ENCODE measurements at regions not wholly inside any gene's neighbourhood (a gene's known extent, or its start where the extent isn't known, plus 50 kb on each side); places are given as distances from the start of the nearest gene placed in this dataset.
"Not testable (repeated sequence)": the region's sequence is repeated elsewhere in the genome, so short reads cannot be mapped to it uniquely, and the experiment has no call there.

- H3K27ac Mint-ChIP-seq; POLR2A ChIA-PET; DNase-seq; intact Hi-C loops (cut with DNase I, micrococcal nuclease); H3K27me3 Mint-ChIP-seq; H3K36me3 Mint-ChIP-seq (ENCODE audit: low read depth); H3K9me3 Mint-ChIP-seq (ENCODE audit: low read depth); ATAC-seq; CTCF ChIA-PET; H3K4me1 Mint-ChIP-seq; H3K4me3 Mint-ChIP-seq: not testable (repeated sequence)
These were observed 558.1 kb downstream of the CD109 start for GRCh38 chr6:74254147-74254546.

- no peak for ATAC-seq
- H3K4me3 Mint-ChIP-seq: no peak overlapping the region
These were observed 557.3 kb downstream of the CD109 start for GRCh38 chr6:74253261-74253660.

GRCh38 chr6:74250161-74250818, 554.3 kb downstream of the CD109 start:
- Mint-ChIP-seq H3K27me3 (no peaks in the 10 kb centered on the region), H3K4me1 (no peaks in the 10 kb centered on the region), H3K36me3 (ENCODE audit: low read depth) (no peaks in the 10 kb centered on the region), H3K27ac (no peak overlapping the region), H3K4me3 (no peak overlapping the region), H3K9me3 (ENCODE audit: low read depth) (no peaks in the 10 kb centered on the region)
- ChIA-PET POLR2A (interaction anchor here (0.7 kb wide), 1 partner anchor 18 kb away, joined by 3 read pairs; no protein-coding TSS in a partner anchor), CTCF (interaction anchor here (0.7 kb wide), 2 partner anchors 226 to 280 kb away, joined by 4 read pairs; no protein-coding TSS in a partner anchor)
- DNase-seq (no peak), ATAC-seq (no peak)
- intact Hi-C loops (cut with DNase I, micrococcal nuclease): no loop called here

More at GRCh38 chr6:74253261-74253660, 557.3 kb downstream of the CD109 start:
- intact Hi-C loops (cut with DNase I, micrococcal nuclease): no loop called here
- DNase-seq: no peak
- ChIA-PET POLR2A (no interaction called here), CTCF (no interaction called here)
- Mint-ChIP-seq H3K9me3 (ENCODE audit: low read depth) (peaks cover 2% of the 10 kb centered on the region), H3K27me3 (no peaks in the 10 kb centered on the region), H3K27ac (no peak overlapping the region), H3K36me3 (ENCODE audit: low read depth) (no peaks in the 10 kb centered on the region), H3K4me1 (no peaks in the 10 kb centered on the region)

GRCh38 chr6:74249658-74250057, 553.7 kb downstream of the CD109 start:
- no peaks in the 10 kb centered on the region for H3K4me1 Mint-ChIP-seq
- no peaks in the 10 kb centered on the region for H3K9me3 Mint-ChIP-seq (ENCODE audit: low read depth)
- no peaks in the 10 kb centered on the region for H3K36me3 Mint-ChIP-seq (ENCODE audit: low read depth)
- DNase-seq (no peak), ATAC-seq (no peak)
- no peaks in the 10 kb centered on the region for H3K27me3 Mint-ChIP-seq
- no peak overlapping the region for H3K4me3 Mint-ChIP-seq
- H3K27ac Mint-ChIP-seq: no peak overlapping the region
- ChIA-PET CTCF (no interaction called here), POLR2A (no interaction called here)
- intact Hi-C loops (cut with DNase I, micrococcal nuclease): no loop called here

- Mint-ChIP-seq H3K9me3 (ENCODE audit: low read depth) (no peaks in the 10 kb centered on the region), H3K4me3 (no peak overlapping the region), H3K36me3 (ENCODE audit: low read depth) (no peaks in the 10 kb centered on the region), H3K27ac (no peak overlapping the region), H3K27me3 (no peaks in the 10 kb centered on the region), H3K4me1 (no peaks in the 10 kb centered on the region)
- ChIA-PET CTCF (no interaction called here), POLR2A (no interaction called here)
- intact Hi-C loops (cut with DNase I, micrococcal nuclease): no loop called here
- DNase-seq: no peak
- no peak for ATAC-seq
These were observed 553.0 kb downstream of the CD109 start for GRCh38 chr6:74248966-74249365.

GRCh38 chr6:74222768-74223333, 526.8 kb downstream of the CD109 start:
- no peak for DNase-seq
- Mint-ChIP-seq H3K4me1 (no peaks in the 10 kb centered on the region), H3K36me3 (ENCODE audit: low read depth) (no peaks in the 10 kb centered on the region), H3K27ac (no peak overlapping the region), H3K4me3 (no peak overlapping the region), H3K9me3 (ENCODE audit: low read depth) (no peaks in the 10 kb centered on the region), H3K27me3 (no peaks in the 10 kb centered on the region)
- ATAC-seq: no peak
- ChIA-PET POLR2A (no interaction called here), CTCF (no interaction called here)
- intact Hi-C loops (cut with DNase I, micrococcal nuclease): no loop called here

- peaks cover 5% of the 10 kb centered on the region for H3K9me3 Mint-ChIP-seq (ENCODE audit: low read depth)
- POLR2A ChIA-PET: no interaction called here
- no peaks in the 10 kb centered on the region for H3K27me3 Mint-ChIP-seq
- intact Hi-C loops (cut with DNase I, micrococcal nuclease): no loop called here
- DNase-seq (no peak), ATAC-seq (no peak)
- H3K36me3 Mint-ChIP-seq (ENCODE audit: low read depth): no peaks in the 10 kb centered on the region
- H3K27ac Mint-ChIP-seq: no peak overlapping the region
- H3K4me3 Mint-ChIP-seq: no peak overlapping the region
- CTCF ChIA-PET: interaction anchor here (0.7 kb wide), 1 partner anchor 481 kb away, joined by 3 read pairs; no protein-coding TSS in a partner anchor
- no peaks in the 10 kb centered on the region for H3K4me1 Mint-ChIP-seq
These were observed 518.0 kb downstream of the CD109 start for GRCh38 chr6:74213995-74214394.

GRCh38 chr6:74208239-74208638, 512.2 kb downstream of the CD109 start:
- Mint-ChIP-seq H3K4me3 (no peak overlapping the region), H3K27ac (no peak overlapping the region), H3K27me3 (no peaks in the 10 kb centered on the region), H3K36me3 (ENCODE audit: low read depth) (no peaks in the 10 kb centered on the region), H3K9me3 (ENCODE audit: low read depth) (peaks cover 10% of the 10 kb centered on the region), H3K4me1 (no peaks in the 10 kb centered on the region)
- POLR2A ChIA-PET: interaction anchor here (0.6 to 0.7 kb wide), 2 partner anchors 223 to 304 kb away, joined by 4 read pairs; no protein-coding TSS in a partner anchor
- DNase-seq (no peak), ATAC-seq (no peak)
- intact Hi-C loops (cut with DNase I, micrococcal nuclease): no loop called here
- CTCF ChIA-PET: no interaction called here

- intact Hi-C loops (cut with DNase I, micrococcal nuclease): no loop called here
- CTCF ChIA-PET: no interaction called here
- Mint-ChIP-seq H3K4me1 (no peaks in the 10 kb centered on the region), H3K4me3 (no peak overlapping the region), H3K27ac (no peak overlapping the region), H3K36me3 (ENCODE audit: low read depth) (no peaks in the 10 kb centered on the region), H3K27me3 (no peaks in the 10 kb centered on the region), H3K9me3 (ENCODE audit: low read depth) (no peaks in the 10 kb centered on the region)
- ATAC-seq (no peak), DNase-seq (no peak)
- POLR2A ChIA-PET: no interaction called here
These were observed 503.4 kb downstream of the CD109 start for GRCh38 chr6:74199215-74199915.

GRCh38 chr6:74197310-74197709, 501.3 kb downstream of the CD109 start:
- POLR2A ChIA-PET: no interaction called here
- no peaks in the 10 kb centered on the region for H3K4me1 Mint-ChIP-seq
- no peaks in the 10 kb centered on the region for H3K27me3 Mint-ChIP-seq
- ATAC-seq (no peak), DNase-seq (no peak)
- intact Hi-C loops (cut with DNase I, micrococcal nuclease): no loop called here
- H3K9me3 Mint-ChIP-seq (ENCODE audit: low read depth): no peaks in the 10 kb centered on the region
- H3K4me3 Mint-ChIP-seq: no peak overlapping the region
- CTCF ChIA-PET: no interaction called here
- no peaks in the 10 kb centered on the region for H3K36me3 Mint-ChIP-seq (ENCODE audit: low read depth)
- H3K27ac Mint-ChIP-seq: no peak overlapping the region

GRCh38 chr6:74187811-74188210, 491.8 kb downstream of the CD109 start:
- ChIA-PET POLR2A (no interaction called here), CTCF (no interaction called here)
- H3K4me1 Mint-ChIP-seq: no peaks in the 10 kb centered on the region
- H3K27ac Mint-ChIP-seq: no peak overlapping the region
- H3K27me3 Mint-ChIP-seq: no peaks in the 10 kb centered on the region
- ATAC-seq (no peak), DNase-seq (no peak)
- intact Hi-C loops (cut with DNase I, micrococcal nuclease): no loop called here
- H3K9me3 Mint-ChIP-seq (ENCODE audit: low read depth): no peaks in the 10 kb centered on the region
- no peak overlapping the region for H3K4me3 Mint-ChIP-seq
- H3K36me3 Mint-ChIP-seq (ENCODE audit: low read depth): no peaks in the 10 kb centered on the region

- POLR2A ChIA-PET: no interaction called here
- Mint-ChIP-seq H3K36me3 (ENCODE audit: low read depth) (no peaks in the 10 kb centered on the region), H3K4me3 (no peak overlapping the region)
These were observed 487.0 kb downstream of the CD109 start for GRCh38 chr6:74182992-74183391.

More at GRCh38 chr6:74182992-74183391, 487.0 kb downstream of the CD109 start:
- H3K4me1 Mint-ChIP-seq: no peaks in the 10 kb centered on the region
- no peaks in the 10 kb centered on the region for H3K27me3 Mint-ChIP-seq
- DNase-seq: no peak
- CTCF ChIA-PET: interaction anchor here (0.6 kb wide), 1 partner anchor 355 kb away, joined by 3 read pairs; no protein-coding TSS in a partner anchor
- ATAC-seq: no peak
- intact Hi-C loops (cut with DNase I, micrococcal nuclease): no loop called here
- H3K9me3 Mint-ChIP-seq (ENCODE audit: low read depth): peaks cover 4% of the 10 kb centered on the region
- H3K27ac Mint-ChIP-seq: no peak overlapping the region

Measured in activated CD4-positive, alpha-beta T cell treated with anti-CD3 and anti-CD28 coated beads for 36 hours (primary cell).